DMS 273 (cell line): ENCODE measurements at regions not wholly inside any gene's neighbourhood (a gene's known extent, or its start where the extent isn't known, plus 50 kb on each side); places are given as distances from the start of the nearest gene placed in this dataset.

ENCODE experiments used
- DNase-seq: peaks from one replicate; lab custom pipeline; 2025; ENCODE audit not compliant: unreplicated experiment; lab: John Stamatoyannopoulos, UW

DNA sequence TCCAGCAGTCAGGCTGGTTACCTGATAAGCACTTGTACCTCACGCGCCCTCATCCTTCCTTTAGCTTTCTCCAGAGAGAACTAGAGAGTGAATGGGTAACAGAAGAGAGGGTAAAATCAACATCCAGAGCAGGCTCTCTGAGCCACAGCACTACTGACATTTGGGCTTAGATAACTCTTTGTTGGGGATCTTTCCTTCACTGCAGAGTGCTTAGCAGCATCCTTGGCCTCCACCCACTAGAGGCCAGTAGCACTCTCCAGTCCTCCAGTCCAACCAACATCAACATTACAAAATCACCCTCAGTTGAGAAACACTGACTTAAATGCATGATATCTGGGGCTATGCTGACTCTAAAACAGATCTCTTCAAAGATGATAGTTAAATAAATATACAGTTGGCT lies 220.7 kb downstream of the TACR3 start:
- no peak for DNase-seq

DNA sequence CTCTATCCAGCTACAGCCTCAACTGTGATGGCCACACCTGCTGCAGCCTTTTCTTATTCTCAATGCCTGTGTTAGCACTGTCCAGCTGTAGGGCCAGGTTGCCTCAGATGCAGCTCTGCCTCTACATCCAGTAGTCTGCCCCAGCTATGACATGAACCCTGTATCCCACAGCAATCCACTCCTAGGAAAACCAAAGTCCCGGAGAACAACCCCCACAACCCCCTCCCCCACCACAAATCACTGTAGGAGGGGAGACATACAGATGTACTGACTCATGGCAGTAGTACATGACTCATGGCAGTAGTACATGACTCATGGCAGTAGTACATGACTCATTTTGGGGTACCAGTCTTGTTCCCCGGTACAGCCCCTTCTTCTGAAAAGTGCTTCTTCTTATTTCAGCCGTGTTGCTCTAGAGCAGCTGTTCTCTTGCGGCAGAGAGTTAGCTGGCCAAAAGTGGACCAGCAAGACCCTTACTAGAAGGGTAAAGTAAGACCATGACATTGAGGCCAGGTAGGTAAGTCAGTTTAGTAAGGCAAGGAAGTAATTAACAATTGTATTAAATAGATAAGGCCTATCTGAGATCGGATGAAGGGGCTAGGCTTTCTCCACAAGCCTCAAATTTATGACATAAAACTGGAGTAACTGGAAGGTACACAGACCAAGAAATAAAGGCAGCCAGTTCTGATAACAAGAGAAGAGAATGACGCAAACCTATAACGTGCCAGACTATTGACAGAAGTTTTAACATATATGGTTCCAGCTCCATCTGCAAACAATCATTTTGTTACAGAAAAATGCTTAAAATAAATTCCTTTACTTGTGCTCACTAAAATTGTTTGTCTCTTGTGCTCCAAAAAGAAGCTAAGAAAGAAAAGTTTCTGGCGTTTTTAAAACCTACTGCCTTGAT lies 221.4 kb downstream of the TACR3 start:
- no peak for DNase-seq

DNA sequence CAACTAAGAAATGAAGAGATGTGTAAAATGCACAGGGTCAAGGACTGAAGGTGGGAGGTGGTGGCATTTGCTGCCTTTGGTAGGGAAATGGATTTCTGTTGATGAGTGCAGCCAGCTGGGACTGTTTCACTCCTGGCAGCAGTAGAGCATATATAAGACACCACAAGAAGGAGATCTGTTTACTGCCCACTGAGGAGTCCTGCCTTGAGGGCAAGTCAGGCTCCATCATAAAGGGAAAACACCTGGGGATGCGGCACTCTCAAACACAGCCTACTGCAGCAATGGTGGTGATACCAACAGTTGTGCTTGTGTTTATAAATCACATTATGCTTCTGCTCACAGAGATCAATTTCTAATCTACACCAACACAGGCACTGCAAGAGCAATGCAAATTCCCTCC lies 222.1 kb downstream of the TACR3 start:
- no peak for DNase-seq

DNA sequence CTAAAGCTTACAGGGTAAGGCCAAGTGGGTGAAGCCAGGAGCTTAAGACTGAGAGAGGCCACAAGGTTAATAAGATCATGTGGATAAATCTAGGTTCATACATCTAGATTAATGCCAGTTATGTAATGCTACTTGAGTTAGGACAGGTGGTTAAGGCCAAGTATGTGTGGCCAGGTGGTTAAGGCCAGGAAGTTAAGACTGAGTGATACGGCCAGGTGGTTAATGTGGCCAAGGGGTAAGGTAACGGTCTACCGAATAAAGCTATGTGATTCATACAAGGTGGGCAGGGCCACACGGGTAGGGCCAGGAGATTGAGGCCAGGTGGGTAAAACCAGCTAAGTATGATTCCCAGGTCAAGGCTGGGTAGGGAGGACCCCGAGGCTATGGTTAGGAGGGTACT lies 223.0 kb downstream of the TACR3 start:
- DNase-seq: no peak

DNA sequence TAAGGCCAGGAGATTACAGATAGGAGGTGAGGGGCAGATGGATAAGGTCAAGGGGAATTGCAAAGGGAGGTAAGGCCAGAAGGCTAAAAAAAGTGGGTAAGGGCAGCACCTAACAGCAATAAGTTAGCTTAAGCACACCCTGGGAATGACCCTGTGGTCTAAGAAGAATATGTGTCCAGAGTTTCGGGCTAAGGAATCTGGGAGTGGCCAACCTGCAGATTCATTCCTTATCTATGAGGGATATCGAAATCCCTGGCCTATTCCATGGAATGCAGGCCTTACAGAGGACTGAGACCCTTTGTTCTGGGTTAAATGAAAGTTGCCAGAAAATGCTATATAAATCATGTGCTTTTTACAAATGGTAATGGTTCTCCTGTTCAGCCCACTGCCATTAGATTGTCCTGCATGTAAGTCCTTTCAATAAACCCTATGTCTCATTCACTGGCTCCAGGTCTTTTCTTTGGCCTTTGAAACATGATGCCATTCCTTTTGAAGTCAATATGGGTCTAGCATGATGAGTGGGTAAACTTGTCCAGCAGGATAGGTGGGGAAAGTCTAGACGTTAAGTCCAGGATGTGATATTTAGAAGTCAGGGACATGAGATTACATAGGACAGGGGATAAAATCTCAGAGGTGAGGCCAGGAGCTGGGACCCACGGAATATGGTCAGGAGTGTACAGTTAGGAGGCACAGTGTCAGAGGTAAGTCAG lies 226.2 kb downstream of the TACR3 start:
- no peak for DNase-seq

DNA sequence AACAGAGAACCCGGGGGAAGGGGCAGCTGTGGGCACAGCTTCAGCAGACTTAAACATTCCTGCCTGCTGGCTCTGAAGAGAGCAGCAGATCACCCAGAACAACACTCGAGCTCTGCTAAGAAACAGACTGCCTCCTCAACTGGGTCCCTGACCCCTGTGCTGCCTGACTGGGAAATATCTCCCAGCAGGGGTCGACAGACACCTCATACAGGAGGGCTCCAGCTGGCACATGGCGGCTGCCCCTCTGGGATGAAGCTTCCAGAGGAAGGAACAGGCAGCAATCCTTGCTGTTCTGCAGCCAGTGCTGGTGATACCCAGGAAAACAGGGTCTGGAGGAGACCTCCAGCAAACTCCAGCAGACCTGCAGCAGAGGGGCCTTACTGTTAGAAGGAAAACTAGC lies 234.5 kb downstream of the TACR3 start:
- peak; percentile 0 for DNase-seq

DNA sequence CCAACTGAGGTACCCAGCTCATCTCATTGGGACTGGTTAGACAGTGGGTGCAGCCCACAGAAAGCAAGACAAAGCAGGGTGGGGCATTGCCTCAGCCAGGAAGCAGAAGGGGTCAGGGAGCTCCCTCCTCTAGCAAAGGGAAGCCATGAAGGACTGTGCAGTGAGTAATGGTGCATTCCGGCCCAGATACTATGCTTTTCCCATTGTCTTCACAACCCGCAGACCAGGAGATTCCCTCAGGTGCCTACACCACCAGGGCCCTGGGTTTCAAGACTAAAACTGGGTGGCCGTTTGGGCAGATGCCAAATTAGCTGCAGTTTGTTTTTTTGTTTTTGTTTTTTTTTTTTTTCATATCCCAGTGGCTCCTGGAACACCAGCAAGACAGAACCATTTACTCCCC lies 235.3 kb downstream of the TACR3 start:
- DNase-seq: no peak

DNA sequence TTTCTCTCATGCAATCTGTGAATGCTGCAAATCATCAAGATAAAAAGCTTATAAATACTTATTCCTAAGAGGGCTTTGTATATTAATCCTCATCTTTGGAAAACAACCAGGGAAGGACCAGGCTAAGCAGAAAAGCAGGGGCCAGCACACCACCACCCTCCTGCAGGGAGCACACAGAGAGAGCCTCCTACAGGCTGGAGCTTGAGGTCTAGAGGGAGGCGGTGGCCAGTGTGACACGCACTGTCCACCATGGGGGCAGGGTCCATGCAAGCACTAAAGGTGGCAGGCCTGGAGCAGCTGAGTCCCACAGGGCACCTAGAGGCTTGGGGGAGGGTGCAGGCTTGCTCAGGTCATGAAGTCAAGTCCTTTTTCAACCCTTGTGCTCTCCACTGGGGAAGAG lies 236.9 kb downstream of the TACR3 start:
- DNase-seq: no peak

DNA sequence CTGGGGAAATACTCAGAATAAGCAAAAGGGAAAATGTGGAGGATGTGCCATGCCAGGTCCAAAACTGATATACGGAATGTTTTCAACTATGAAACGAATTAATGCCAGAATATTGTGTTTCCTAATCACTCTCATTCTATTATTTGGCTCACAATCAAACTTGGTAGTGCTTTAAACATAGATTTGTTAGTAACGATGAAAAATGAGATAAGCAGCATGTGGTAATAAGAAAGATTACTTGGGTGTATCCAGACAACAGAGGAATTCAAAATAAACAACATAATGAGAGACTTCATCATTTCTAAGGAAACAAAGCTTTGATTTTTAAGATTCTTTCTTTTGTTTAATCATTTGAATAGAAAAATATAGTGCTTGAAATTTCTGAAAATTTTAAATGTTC lies 237.3 kb downstream of the TACR3 start:
- DNase-seq: no peak

DNA sequence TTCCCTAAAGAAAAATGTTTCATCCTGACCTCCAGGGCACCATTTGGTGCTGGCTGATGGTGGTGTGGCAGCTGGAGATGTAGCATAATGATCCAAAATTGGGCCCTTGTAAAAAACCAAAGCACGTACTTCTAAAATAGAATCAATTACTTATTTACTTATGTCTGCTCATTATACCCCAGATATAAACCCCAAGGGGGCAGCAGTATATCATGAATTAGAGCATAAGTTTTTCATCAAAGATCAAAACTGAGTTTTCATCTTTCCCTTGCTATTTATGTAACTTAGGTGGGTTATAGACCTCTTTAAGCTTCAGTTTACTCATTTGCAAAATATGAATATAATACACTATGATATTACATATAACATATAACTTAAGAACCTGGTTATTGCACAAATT lies 241.1 kb downstream of the TACR3 start:
- DNase-seq: no peak

DNA sequence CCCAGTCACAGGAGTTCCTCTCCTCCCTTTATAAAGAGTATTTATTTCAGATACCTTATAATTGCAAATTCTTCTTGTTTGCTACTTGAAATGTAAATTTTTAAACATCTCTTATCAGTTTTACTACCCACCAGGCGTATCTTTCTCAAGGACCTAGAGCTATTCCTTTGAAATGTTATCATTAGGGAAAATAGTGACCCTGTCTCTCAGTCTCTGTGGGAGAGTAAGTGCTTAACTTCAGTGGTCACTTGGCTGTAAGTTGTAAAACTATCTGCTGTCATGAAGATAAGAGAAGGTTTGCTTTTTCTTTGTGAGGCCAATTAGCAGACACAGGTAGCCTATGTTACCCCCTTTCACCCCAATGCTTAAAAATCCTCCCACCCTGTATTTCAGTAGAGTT lies 241.6 kb downstream of the TACR3 start:
- DNase-seq: no peak

DNA sequence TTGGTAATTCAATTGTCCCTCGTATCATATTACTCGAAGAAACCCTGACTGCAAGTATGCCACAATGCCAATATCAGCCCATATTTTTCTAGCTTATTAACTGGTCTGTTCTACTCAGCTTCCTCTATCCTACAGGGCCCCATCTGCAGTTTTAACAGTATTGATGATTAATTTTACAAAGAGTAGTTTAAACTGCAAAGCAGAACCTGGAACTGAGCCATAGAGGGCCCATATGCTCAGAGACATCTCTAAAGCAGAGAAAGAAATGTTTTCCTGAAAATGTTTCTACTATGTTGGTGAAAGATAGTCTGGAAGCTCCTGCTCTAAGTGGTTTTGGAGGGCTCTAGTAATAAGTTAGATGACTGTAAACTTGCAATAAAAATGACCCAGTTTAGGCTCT lies 259.4 kb upstream of the CENPE start:
- DNase-seq: no peak

DNA sequence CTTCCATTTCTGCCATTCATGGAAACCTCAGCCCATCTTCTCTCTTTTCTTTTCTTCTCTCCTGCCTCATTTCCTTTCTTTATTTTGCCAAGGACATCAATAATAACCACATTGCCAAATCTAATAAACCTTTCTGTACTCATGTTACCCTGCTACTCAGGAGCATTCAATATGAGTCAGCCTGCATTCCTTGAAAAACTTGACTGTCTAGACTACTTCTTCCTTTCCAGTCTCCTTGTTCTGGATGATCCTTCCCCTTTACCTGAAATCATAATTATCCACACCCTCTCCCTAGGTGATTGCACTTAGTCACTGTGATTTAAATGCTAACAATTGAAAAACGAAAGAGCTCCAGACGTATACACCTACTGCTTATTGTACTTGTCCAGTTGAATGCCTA lies 253.2 kb upstream of the CENPE start:
- no peak for DNase-seq

DNA sequence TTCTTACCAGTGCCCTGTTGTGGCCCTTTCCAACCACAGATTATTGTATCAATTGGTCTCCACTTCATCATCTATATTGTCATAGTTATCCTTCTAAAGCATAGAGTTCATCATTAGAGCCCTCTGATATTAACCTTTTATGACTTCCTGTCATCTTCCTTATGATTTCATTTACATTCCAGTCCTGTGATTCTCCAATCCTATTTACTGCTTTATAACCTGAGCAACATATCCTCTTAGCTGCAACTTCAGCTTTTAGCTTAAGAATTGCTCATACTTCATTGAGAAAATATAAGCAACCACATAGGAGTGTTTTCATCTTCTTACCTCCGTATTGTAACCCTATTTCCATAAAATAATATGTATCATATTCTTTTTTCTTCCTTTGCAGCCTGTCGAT lies 252.6 kb upstream of the CENPE start:
- DNase-seq: no peak

DNA sequence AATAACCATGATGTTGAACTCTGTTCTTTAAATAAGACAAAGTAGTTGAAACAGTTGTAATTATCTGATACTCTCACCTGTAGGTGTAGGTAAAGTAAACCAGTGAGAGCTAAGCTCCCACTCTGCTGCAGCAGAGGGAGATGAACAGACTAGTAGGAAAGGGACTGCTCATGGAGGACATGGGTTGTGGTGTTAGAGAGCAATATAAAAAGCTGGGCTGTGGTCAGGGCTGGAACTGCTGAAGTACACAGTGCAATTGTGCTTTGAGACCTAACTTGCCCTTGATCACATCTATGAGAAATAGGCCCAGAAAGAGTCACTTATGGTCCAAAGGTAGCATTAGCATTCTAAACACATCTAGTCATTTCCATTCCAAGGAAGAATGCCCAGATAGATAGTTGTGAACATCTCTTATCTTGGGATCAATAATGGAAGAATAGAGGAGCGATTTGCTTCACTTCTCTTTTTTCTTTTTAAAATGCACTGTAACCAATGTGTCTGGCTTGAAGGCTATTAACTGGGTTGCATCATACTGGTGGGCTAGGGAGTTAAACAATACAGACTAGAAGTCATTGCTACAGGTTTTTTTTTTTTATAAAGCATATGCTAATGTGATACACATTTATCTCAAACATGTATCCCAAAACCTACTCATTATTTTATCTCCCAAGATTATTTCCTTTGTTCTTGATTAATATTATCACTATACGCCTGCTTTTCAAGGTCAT lies 251.3 kb upstream of the CENPE start:
- no peak for DNase-seq

DNA sequence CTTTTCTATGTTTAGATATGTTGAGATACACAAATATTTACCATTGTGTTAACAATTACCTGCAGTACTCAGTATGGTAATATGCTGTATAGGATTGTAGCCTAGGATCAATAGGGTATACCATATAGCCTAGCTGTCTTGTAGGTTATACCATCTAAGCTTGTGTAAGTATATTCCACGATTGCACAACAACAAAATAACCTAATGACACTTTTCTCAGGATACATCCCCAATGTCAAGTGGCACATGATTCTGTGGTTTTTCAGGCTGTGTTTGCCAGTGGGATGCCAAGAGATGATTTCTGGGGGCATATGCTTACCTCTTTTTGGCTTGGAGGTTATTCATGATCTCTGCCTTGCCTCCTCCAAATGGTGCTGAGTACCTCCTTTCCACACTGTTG lies 247.2 kb upstream of the CENPE start:
- no peak for DNase-seq

DNA sequence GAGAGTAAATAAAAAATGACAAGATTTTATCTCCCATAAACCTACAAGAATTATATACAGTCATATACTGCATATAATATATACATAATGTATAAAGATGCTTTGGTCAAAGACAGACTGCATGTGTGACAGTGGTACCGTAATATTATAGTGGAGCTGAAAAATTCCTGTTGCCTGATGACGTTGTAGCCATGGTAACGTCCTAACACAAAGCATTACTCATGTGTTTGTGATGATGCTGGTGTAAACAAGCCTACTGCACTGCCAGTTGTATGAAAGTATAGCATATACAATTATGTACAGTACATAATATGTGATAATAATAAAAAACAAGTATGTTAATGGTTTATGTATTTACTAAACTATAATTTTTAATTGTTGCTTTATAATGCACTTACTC lies 245.2 kb upstream of the CENPE start:
- DNase-seq: no peak

DNA sequence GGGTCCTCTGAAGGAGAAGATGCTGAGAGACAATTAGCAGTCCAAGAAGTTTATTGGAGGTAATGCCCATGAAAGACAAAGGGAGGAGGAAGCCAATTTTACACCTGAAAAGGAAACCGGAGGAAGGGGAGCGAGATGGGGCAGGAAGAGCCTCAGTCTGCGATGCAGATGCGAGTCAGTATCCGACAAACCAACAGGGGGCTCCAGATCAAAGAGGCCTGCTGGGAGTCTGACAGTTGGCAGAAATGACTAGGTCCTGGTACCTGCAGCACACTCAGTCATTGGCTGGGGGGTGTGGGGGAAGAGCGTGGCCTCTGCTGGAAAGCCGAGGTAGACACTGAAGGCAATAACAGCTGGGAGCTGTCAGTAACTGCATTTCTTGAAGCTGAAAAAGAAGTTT lies 231.1 kb upstream of the CENPE start:
- peak; percentile 26 for DNase-seq

DNA sequence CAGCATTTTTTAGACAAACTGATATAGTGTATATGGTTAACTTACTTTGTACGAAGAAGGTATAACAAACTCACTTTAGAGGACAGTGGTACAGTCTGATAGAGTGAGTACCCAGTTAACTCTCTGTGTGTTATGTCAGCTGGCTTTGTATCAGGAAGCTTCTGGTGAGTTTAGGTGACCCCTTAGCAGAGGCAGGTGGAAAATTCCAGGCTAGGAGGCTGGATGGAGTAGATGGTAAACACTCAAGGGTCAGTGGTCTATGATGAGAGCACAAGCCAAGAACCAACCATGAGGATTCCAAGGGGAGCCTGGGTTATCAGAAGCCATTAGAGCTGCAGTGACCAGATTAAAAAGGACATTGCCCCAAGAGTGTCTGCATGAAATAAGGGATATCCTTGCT lies 227.3 kb upstream of the CENPE start:
- no peak for DNase-seq

DNA sequence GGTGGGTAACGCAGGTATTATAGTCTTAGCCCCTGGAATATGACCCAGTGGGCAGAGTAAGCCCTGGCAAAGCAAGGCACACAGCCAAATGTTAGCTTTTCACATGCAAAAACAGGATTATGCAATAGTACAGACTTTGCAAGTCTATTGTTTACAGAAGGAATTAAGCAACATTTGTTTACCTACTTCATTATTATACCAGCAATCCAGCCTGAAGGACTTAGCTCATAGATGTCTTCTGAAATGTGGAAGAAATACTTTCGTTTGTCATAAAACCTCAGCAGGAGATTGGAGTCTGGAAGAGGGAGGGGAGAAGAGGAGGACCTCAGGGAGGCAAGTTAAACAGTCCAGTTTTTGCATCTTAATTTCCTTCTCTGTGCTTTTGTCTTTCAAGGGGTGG lies 226.7 kb upstream of the CENPE start:
- DNase-seq: no peak

DNA sequence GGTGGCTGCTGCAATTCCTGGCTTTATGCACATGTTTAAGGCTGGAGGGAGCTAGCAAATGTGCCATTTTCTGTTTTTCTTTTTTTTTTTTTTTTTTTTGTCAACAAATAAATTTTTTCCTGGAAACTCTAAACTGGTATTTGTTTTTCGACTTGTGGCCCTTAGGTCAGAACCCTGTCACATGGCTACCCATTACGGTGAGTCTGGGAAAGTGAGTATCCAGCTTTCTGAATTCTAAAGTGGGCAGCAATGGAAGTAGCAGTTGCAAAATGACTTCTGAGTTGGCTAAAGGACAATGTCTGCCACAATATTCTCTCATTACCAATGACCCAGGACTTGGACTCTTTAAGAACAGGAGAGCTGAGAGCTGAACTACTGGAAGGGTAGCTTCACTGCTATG lies 225.1 kb upstream of the CENPE start:
- DNase-seq: no peak
